SU-DHL-6 (cell line): ENCODE measurements at regions not wholly inside any gene's neighbourhood (a gene's known extent, or its start where the extent isn't known, plus 50 kb on each side); places are given as distances from the start of the nearest gene placed in this dataset.

Experiments used
- H2AFZ ChIP-seq: fragments of 200-600 bp; sonication (generic); 2 replicates; pipeline ENCODE4 v1.6.1; 2014; ENCODE audit warnings: low read depth, mild to moderate bottlenecking, moderate library complexity, mixed read lengths, antibody characterized with exemption, low read length; ENCODE audit not compliant: severe bottlenecking
- H3F3A ChIP-seq: fragments of 200-600 bp; shearing (Covaris generic); 2 replicates; pipeline ENCODE4 v1.6.0; 2016; ENCODE audit warnings: antibody characterized with exemption, mild to moderate bottlenecking; ENCODE audit not compliant: insufficient read depth
- H3K27ac ChIP-seq: fragments of 200-600 bp; sonication (generic); 2 replicates; pipeline ENCODE4 v1.5.1; 2016; ENCODE audit warnings: low read depth, mild to moderate bottlenecking, low read length, moderate library complexity, mixed read lengths
- H3K27me3 ChIP-seq: fragments of 200-600 bp; sonication (generic), shearing (Covaris generic); 2 replicates; pipeline ENCODE4 v1.6.0; 2014; ENCODE audit warnings: mild to moderate bottlenecking, low read length
- H3K36me3 ChIP-seq: fragments of 200-600 bp; sonication (generic); 2 replicates; pipeline ENCODE4 v1.6.1; 2014; ENCODE audit warnings: mild to moderate bottlenecking, low read length, mixed read lengths
- H3K4me2 ChIP-seq: fragments of 300-600, 200-600 bp; shearing (Covaris generic), sonication (generic); 2 replicates; pipeline ENCODE4 v1.6.0; 2014; ENCODE audit warnings: low read length, low read depth, mild to moderate bottlenecking; ENCODE audit not compliant: poor library complexity, severe bottlenecking
- H3K4me3 ChIP-seq: fragments of 200-600 bp; sonication (generic); 2 replicates; pipeline ENCODE4 v1.5.1; 2014; ENCODE audit warnings: antibody characterized with exemption, low read length, mild to moderate bottlenecking, mixed read lengths; ENCODE audit not compliant: insufficient read depth, poor library complexity, severe bottlenecking
- H3K79me2 ChIP-seq: fragments of 200-600 bp; sonication (generic); 2 replicates; pipeline ENCODE4 v1.6.1; 2014; ENCODE audit warnings: mild to moderate bottlenecking, low read length, moderate library complexity; ENCODE audit not compliant: insufficient read depth
- H3K9ac ChIP-seq: fragments of 200-600 bp; sonication (generic); 2 replicates; pipeline ENCODE4 v1.7.0; 2014; ENCODE audit warnings: mild to moderate bottlenecking, low read length
- H3K9me2 ChIP-seq: fragments of 200-600 bp; sonication (generic); replicated peaks from 2 replicates; pipeline ENCODE4 v1.6.1; 2014; ENCODE audit warnings: low read length; ENCODE audit not compliant: insufficient read depth
- H3K9me3 ChIP-seq: fragments of 200-600 bp; sonication (generic); 2 replicates; pipeline ENCODE4 v1.6.1; 2014; ENCODE audit warnings: low read length, mixed read lengths; ENCODE audit not compliant: insufficient read depth
- H4K20me1 ChIP-seq: fragments of 200-600 bp; sonication (generic); 2 replicates; pipeline ENCODE4 v1.6.1; 2014; ENCODE audit warnings: low read depth, mild to moderate bottlenecking, antibody characterized with exemption, low read length, moderate library complexity, mixed read lengths
- CTCF ChIP-seq: fragments of 200-600 bp; sonication (generic); IDR thresholded peaks from one replicate; pipeline ENCODE4 v1.5.1; 2017; ENCODE audit warnings: antibody characterized with exemption, mild to moderate bottlenecking, low read length, moderate library complexity; ENCODE audit not compliant: insufficient read depth, poor library complexity, severe bottlenecking
- EZH2phosphoT487 ChIP-seq: fragments of 200-600 bp; sonication (generic), shearing (Covaris generic); conservative IDR thresholded peaks from 2 replicates; pipeline ENCODE4 v1.6.1; 2018; ENCODE audit warnings: mild to moderate bottlenecking, antibody characterized with exemption, low read length, moderate library complexity, mixed read lengths

GRCh38 chr7:33687625-33688024 is 217.7 kb upstream of the BMPER start:
- Histone ChIP-seq H3K9me3 (no peaks in the 10 kb centered on the region), H3K4me2 (no peak overlapping the region), H2AFZ (no peak overlapping the region), H3K9me2 (no peaks in the 10 kb centered on the region), H3K27me3 (no peaks in the 10 kb centered on the region), H3K27ac (no peak overlapping the region), H3K36me3 (no peaks in the 10 kb centered on the region), H3F3A (no peaks in the 10 kb centered on the region), H3K79me2 (no peaks in the 10 kb centered on the region), H3K4me3 (no peak overlapping the region), H4K20me1 (no peaks in the 10 kb centered on the region), H3K9ac (no peak overlapping the region)
- TF ChIP-seq EZH2phosphoT487 = no peak
- no peak for TF ChIP-seq CTCF

GRCh38 chr7:33691180-33691579 is 214.2 kb upstream of the BMPER start:
- Histone ChIP-seq H3K4me3 (no peak overlapping the region), H3K27ac (no peak overlapping the region), H4K20me1 (no peaks in the 10 kb centered on the region), H3K27me3 (no peaks in the 10 kb centered on the region), H3K36me3 (no peaks in the 10 kb centered on the region), H3K79me2 (no peaks in the 10 kb centered on the region), H3K9me2 (no peaks in the 10 kb centered on the region), H3F3A (no peaks in the 10 kb centered on the region), H3K9ac (no peak overlapping the region), H3K9me3 (no peaks in the 10 kb centered on the region), H3K4me2 (no peak overlapping the region), H2AFZ (no peak overlapping the region)
- TF ChIP-seq CTCF (no peak), EZH2phosphoT487 (no peak)

- Histone ChIP-seq H3K36me3 (no peaks in the 10 kb centered on the region), H3K9me2 (no peaks in the 10 kb centered on the region), H4K20me1 (no peaks in the 10 kb centered on the region), H2AFZ (no peak overlapping the region), H3K27ac (no peak overlapping the region), H3K9me3 (no peaks in the 10 kb centered on the region), H3K4me2 (no peak overlapping the region), H3K79me2 (no peaks in the 10 kb centered on the region), H3K9ac (no peak overlapping the region), H3K4me3 (no peak overlapping the region), H3F3A (no peaks in the 10 kb centered on the region), H3K27me3 (no peaks in the 10 kb centered on the region)
- TF ChIP-seq EZH2phosphoT487 (no peak), CTCF (no peak)
Measured at GRCh38 chr7:33692956-33693355, 212.4 kb upstream of the BMPER start.

- TF ChIP-seq EZH2phosphoT487 (no peak), CTCF (no peak)
- H3K27me3 ChIP-seq = no peaks in the 10 kb centered on the region
- no peak overlapping the region for H3K9ac ChIP-seq
- H3K36me3 ChIP-seq = no peaks in the 10 kb centered on the region
- no peak overlapping the region for H3K4me2 ChIP-seq
- H3K79me2 ChIP-seq = no peaks in the 10 kb centered on the region
- H3F3A ChIP-seq = no peaks in the 10 kb centered on the region
- no peak overlapping the region for H3K27ac ChIP-seq
- no peaks in the 10 kb centered on the region for H3K9me2 ChIP-seq
- no peaks in the 10 kb centered on the region for H3K9me3 ChIP-seq
- H2AFZ ChIP-seq = no peak overlapping the region
- H4K20me1 ChIP-seq = no peaks in the 10 kb centered on the region
- H3K4me3 ChIP-seq = no peak overlapping the region
Measured at GRCh38 chr7:33694006-33694405, 211.3 kb upstream of the BMPER start.
